IPS-18c (cell line): ENCODE measurements at regions not wholly inside any gene's neighbourhood (a gene's known extent, or its start where the extent isn't known, plus 50 kb on each side); places are given as distances from the start of the nearest gene placed in this dataset.

ENCODE experiments used
- H3K4me3 ChIP-seq: 2 replicates; pipeline ENCODE4 v1.7.0; 2013; ENCODE audit warnings: low read depth, mild to moderate bottlenecking, low read length, moderate library complexity; ENCODE audit not compliant: insufficient read depth
- H3K9me3 ChIP-seq: one replicate; pipeline ENCODE4 v1.6.1; 2013; ENCODE audit warnings: mild to moderate bottlenecking, low read length, moderate library complexity; ENCODE audit not compliant: control insufficient read depth, insufficient read depth

DNA sequence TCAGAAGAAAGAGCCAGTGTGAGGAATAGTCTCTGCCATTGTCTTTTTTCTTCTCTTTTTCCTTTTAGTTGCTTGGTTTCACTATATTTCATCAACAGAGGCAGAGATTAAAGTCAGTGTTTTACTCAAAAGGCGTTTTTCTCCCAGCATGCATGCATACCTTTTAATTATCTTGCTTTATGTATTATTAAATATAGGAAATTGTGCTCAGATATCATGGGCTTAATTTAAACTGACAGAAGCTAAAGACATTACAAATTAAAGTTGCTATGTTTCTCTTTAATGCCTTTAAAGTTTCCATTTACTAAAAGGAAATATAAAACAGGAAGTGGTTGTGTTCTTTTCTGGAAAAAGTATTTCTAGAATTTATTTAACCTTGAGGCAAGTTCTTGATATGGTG lies 223.3 kb upstream of the ATP5MC3 start:
- Histone ChIP-seq H3K9me3 (no peaks in the 10 kb centered on the region), H3K4me3 (no peak overlapping the region)

DNA sequence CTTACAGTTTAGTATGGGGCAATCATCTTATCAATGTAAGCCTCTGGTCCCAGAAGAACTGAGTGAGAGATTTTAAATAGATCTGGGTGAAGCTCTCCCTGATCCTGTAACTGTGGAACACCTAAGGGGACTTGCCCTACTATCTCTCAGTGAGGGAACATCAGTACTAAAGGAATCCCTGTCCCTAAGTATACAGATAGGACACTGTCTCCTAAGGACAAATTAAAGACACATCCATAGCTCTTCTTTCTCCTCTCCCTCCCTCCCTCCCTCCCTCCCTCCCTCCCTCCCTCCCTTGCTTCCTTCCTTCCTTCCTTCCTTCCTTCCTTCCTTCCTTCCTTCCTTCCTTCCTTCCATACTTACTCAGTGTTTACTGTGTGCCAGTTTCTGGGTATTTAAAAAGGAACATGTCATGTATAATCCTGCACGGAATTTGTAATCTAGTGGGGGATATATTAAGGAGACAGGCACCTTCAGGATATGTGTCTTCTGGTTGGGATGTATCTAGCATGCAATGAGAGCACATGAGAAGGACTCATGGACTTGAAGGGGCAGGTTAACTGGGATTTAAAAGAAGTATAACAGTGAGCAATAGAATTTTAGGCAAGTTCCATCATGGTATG lies 222.2 kb upstream of the ATP5MC3 start:
- Histone ChIP-seq H3K9me3 (no peaks in the 10 kb centered on the region), H3K4me3 (no peak overlapping the region)

DNA sequence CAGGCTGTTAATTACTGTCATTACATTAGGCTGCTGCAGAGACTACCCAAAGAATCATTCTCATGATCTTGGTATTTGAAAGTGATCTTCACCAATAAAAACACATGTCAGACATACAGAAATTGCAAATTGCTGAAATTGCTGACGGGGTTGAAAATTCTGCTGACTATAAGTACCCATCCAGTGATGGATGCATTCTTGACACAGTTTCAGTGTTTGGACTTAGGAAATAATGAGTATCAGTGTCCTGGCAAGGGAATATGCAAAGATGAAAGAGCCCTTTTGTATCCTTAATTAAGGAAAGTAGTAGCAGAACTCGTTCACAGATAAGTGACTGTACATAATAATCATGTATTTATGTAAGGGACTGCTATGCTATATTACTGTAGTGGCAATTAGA lies 221.1 kb upstream of the ATP5MC3 start:
- Histone ChIP-seq H3K9me3 (no peaks in the 10 kb centered on the region), H3K4me3 (no peak overlapping the region)

DNA sequence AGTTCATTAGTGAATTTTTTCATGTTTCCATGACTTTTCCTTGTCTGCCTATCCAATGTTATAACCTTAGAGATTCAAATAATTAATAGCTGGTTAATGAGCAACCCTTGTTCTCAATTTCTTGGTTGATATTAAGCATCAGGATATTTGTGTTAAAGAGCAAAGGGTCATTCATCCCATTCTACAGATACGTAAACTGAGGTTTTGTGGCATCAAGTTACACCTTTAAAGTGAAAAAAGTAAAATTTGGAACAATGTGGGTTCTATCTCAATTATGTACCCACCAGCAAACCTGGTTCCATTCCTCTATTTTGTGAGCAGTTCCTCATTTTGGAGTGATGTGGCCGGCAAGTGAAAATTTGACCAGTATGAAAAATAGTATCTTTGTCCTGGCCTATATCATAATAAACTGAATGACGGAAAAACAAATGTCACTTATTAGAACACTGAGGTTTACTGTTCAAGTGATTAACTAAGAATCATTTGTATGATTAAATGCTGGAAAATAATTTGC lies 220.5 kb upstream of the ATP5MC3 start:
- no peak overlapping the region for H3K4me3 ChIP-seq

DNA sequence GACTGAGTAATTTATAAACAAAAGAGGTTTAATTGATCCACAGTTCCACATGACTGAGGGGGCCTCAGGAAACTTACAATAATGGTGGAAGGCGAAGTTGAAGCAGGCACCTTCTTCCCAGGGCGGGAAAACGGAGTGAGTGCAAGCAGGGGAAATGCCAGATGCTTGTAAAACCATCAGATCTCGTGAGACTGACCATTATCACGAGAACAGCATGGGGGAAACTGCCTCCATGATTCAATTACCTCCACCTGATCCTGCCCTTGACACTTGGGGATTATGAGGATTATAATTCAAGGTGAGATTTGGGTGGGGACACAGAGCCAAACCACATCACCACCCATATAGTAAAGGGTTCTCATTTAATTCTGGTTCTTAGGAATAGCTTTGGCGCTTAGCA lies 219.5 kb upstream of the ATP5MC3 start:
- Histone ChIP-seq H3K9me3 (no peaks in the 10 kb centered on the region), H3K4me3 (no peak overlapping the region)

More for the DNA sequence above, 220.5 kb upstream of the ATP5MC3 start:
- no peaks in the 10 kb centered on the region for H3K9me3 ChIP-seq

DNA sequence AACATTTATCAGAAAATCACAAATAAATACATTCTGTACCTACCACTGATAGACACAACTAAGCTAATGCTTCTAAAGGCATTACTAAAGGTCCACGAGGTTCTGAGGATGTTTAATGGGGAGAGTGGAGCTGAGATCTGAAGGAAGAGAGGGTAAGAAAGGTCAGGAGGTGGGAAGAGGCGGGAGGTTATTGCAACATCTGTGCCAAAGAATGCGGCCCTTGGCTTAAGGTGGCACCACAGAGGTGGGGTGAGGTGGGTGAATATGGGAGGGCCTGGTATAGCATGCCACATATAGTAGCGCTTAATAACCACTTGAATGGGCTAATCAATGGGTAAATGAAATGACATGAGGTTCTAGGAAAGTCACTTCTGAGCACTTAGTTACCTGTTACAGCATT lies 217.8 kb upstream of the ATP5MC3 start:
- no peaks in the 10 kb centered on the region for H3K9me3 ChIP-seq
- no peak overlapping the region for H3K4me3 ChIP-seq

DNA sequence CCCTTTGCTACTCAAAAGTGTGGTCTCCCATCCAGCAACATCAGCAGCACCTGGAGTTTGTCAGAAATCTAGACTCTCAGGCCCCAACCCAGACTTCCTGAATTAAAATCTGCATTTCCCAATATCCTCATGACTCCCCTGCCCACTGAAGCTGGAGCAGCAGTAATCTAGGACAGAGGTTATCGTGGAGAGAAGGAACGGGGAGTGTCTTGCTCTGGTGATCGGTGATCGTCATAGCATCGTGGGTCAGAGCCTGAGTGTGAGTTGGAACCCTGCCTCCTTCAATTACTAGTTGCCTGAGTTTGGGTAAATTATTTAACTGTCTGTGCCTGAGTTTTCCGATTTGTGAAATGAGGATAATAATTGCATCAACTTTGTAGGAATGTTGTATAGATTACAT lies 217.3 kb upstream of the ATP5MC3 start:
- H3K4me3 ChIP-seq = no peak overlapping the region
- no peaks in the 10 kb centered on the region for H3K9me3 ChIP-seq

DNA sequence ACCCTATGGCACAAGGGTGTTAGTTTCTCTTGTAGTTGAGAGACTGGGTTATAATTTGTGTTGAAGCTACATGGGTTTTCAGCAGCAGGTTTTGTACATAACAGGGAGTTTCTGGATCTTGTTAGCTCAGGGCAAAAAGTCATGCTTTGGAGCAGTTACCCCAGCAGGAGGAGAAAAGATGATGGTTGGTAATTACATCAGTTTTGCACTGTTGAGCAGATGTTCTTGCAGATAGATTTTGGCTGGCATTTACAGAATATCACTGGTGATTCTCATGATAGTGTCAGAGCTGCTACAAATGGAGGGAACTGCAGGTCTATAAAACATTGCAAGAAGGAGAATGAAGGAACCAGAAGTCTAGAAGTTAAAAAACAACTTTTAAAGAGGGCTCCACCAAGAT lies 215.2 kb upstream of the ATP5MC3 start:
- no peak overlapping the region for H3K4me3 ChIP-seq

DNA sequence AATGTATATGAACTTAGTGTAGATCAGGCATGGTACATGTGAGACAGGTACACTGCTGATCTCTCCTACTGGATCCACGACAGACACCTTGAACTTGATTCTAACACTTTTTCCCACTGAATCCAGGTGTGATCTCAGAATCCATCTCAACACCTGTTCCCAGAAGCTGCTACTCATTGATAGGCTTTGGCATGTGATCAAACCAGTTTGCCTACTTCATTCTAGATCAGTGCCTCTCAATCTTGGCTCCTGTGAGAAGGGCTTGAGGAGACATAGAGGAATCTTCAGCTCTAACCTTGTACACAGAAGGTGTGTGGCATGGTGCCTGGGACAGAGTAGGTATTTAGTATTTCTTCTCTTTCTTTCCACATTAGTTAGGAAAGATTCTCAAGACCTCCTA lies 212.3 kb upstream of the ATP5MC3 start:
- Histone ChIP-seq H3K4me3 (no peak overlapping the region), H3K9me3 (no peaks in the 10 kb centered on the region)

More for the DNA sequence above, 215.2 kb upstream of the ATP5MC3 start:
- no peaks in the 10 kb centered on the region for H3K9me3 ChIP-seq

DNA sequence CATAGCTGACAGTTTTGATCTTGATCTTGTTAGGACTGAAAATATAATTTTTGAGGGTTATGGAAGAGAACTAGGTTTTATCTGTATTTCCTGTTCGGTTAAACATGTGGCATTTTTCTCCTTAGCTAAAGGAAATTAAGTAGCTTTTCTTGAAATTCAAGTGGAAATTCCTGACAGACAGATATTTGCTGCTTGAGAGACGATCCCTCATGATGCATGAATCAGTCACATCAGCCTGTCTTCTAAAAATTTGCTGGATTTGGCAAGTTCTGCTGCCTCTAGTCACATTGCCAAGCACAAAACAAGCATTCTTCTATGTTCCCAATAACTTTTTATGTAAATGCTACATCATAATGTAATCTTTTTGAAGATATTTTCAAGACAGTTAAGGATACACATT lies 201.8 kb upstream of the ATP5MC3 start:
- Histone ChIP-seq H3K9me3 (peaks cover 9% of the 10 kb centered on the region), H3K4me3 (no peak overlapping the region)

DNA sequence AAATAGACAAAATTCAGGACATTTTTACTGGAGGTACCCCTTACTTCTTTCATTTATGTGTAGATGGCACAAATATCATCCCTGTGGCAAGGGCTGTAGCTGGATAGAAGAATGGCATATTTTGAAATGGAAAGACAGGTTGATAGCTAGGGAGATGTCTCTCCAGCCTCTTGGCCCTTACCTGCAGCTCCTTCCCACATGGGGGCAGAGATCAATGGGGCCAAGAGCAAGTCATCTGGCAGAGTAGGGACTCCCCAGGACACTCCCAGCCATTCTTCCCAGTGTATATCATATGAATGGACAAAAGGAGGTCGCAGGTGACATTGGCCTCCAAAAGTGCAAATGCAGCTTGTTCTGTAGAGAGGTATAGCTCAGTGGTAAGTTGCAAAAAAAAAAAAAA lies 192.2 kb upstream of the ATP5MC3 start:
- Histone ChIP-seq H3K9me3 (no peaks in the 10 kb centered on the region), H3K4me3 (no peak overlapping the region)

DNA sequence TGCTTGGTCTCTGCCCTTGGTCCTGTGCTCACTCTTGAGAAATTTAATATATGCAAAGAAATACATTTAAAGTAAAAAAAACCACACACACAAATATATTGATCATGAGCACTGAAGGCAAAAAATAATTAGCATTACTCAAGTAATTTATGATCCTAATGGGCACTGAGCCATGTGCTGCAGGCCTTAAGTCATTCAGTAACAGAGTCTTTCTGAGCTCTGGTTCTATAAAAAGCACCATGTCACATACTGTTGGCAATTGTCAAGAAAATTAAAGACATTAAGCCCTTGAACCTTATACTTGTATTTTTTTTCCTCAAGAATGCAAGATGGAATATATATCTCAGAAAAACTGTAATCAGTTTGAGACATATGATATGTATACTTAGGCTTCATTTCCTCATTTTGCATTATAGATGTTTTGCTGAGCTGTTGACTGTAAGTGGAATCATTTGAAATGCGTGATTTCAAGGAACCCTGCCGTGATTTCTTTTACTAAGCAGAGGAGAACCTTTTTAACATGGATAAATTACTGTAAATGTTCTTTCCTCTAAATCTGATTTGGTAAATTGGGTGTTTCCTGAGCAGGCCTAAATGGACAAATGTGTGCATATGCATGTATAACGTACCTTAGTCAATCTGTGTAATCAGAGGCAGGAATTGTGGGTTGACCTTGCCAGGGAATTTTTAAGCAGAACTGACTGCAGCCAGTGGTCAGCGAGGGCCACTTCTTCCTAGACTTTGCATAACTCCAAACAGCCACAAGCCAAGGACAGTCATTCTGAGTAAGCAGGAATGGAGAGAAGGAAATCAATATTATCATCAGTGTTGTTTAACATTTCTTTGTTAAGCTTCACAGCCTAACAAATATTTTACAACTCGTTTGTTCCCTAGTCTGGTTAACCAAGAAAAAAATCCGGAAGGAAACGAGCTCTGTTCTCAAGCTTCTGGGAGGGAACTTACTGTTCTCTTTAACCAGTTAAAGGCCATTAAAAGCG lies 191.5 kb upstream of the ATP5MC3 start:
- Histone ChIP-seq H3K9me3 (no peaks in the 10 kb centered on the region), H3K4me3 (no peak overlapping the region)

DNA sequence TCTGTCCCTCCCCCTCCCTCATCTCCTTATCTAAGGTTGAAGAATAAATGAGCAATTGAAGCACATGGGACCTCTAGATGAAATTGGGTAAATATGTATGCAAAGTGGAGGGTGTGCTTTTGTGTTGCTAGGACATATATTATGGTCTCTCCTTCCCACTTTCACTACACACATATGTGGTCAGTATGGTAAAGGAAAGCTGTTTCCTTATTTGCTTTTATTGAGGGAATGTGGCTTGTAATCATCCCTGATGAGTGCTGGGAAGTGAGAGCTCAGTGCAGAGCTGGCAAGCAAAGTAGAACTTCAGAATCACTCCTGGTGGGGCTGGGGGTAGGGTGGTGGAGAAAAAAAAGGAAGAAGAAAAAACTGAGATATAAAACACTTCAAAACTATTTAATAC lies 189.9 kb upstream of the ATP5MC3 start:
- no peaks in the 10 kb centered on the region for H3K9me3 ChIP-seq

DNA sequence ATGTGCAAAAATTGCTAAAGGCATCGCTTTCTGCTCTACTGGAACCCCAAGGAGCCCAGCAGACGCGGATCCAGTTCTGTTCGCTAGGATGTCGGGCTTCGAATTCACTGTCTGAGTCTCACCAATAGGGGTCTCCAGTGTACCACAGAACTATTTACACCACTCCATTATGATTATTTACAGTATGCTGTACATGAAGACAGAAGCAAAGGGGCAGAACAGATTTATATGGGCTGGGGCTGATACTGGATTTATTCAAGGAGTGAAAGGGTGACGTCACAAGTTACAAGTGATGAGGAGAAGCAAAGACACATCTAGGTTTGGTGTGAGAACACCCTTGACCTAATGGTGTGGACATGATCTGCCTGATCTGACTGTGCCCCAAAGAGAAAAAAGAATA lies 185.3 kb upstream of the ATP5MC3 start:
- H3K9me3 ChIP-seq = no peaks in the 10 kb centered on the region
- H3K4me3 ChIP-seq = no peak overlapping the region

More for the DNA sequence above, 189.9 kb upstream of the ATP5MC3 start:
- no peak overlapping the region for H3K4me3 ChIP-seq

DNA sequence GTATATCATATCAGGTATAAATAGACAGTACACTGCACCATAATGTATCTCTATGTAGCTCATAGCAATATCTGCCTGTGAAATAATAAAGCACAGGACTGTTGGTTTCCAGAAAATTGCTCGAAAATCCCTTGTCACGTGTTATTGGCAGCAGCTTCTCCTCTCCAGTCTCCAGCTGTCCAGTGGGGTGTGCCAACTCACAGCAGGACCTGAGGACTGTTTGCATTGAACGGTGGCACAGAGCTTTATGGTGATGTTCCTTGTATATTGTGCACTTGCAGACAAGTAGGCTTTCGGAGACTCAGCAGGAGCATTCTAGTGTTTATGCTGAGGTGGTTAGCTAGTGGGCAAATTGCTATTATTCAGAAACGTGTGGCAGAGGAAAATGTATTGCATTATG lies 182.2 kb upstream of the ATP5MC3 start:
- no peaks in the 10 kb centered on the region for H3K9me3 ChIP-seq
- H3K4me3 ChIP-seq = no peak overlapping the region

DNA sequence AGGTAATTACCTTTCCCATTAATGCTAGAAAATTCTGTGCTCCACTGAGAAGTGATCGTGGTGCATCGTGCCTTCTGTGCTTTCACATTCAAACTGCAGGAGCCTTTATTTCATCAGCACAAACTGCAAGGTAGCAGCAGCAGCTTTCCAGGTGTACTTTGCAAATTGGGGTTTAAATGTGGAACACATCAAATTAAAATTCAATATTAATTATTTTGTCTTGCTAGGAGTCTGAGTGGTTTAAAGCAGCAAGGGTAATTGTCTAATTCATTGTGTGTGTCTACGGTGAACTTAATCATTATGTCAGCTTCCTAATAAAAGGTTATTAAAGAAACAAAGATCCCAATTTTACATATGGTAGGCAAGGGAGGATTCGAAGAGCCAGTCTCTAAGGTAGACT lies 180.8 kb upstream of the ATP5MC3 start:
- H3K4me3 ChIP-seq = no peak overlapping the region
- H3K9me3 ChIP-seq = no peaks in the 10 kb centered on the region

DNA sequence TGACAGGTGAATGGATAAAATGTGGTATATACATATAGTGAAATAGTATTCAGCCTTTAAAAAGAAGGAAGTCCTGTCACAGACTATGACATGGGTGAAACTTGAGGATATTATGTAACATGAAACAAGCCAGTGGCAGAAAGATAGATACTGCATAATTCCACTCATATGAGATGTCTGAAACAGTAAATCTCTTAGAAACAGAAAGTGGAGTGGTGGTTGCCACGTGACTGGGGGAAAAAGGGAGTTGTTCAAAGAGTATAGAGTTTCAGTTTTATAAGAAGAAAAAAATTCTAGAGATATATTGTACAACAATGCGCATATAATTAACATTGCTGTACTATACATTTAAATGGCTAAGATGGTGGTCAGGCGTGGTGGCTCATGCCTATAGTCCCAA lies 178.2 kb upstream of the ATP5MC3 start:
- Histone ChIP-seq H3K9me3 (no peaks in the 10 kb centered on the region), H3K4me3 (no peak overlapping the region)

DNA sequence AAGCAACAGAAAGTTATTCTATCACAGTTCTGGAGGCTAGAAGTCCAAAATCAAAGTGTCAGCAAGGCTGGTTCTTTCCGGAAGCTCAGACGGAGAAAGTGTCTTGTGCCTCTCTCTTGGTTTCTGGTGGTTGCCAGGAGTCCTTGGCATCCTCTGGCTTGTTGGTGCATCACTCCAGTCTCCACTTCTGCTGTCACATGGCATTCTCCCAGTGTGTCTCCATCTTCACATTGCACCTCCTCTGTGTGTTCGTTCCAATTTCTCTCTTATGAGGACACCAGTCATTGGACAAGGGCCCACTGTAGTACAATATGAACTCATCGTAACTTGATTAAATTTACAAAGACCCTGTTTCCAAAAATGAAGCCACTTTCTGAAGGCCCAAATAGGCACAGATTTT lies 175.4 kb upstream of the ATP5MC3 start:
- no peaks in the 10 kb centered on the region for H3K9me3 ChIP-seq
- H3K4me3 ChIP-seq = no peak overlapping the region
